ENCODE measurements at regions not wholly inside any gene's neighbourhood (a gene's known extent, or its start where the extent isn't known, plus 50 kb on each side); places are given as distances from the start of the nearest gene placed in this dataset.
"Not testable (repeated sequence)": the region's sequence is repeated elsewhere in the genome, so short reads cannot be mapped to it uniquely, and the experiment has no call there.

DNA sequence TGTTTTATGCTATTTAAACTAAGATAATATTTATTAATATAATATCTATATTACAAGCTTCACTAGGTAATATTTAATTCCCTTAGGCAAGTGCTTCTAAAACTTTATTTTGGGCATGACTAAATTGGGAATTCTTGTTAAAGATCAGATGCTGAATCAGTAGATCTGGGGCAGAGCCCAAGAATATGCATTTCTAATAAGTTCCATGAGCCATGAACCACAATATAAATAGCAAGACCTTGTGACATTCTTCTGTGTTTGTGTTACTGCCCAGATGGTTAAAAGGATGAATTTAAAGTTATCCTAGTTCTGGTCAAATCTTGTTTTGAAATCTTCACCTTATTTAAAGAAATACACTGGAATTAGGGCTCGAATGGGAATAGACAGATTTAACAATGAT, 258.4 kb upstream of the CACNA2D1 start:
- no peak for DNase-seq

DNA sequence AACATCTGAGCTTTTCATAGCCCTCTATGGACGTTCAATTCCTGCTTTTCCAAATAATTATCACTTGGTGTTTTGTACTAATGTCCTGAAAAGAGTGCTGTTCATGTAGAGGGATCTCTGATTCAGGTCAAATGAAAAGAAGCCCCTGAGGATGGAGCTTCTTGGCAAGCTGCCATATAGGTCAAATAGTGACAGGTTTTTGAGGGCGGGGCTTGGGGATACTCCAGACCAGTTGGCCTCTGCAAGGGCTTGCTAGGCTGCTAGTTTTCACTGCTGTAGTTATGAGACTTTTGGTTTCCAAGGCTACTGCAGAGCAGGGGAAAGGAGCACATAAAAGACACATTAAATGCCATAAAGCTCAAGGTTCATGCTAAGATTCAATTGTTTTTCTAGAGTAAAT, 257.2 kb upstream of the CACNA2D1 start:
- DNase-seq, result no peak

DNA sequence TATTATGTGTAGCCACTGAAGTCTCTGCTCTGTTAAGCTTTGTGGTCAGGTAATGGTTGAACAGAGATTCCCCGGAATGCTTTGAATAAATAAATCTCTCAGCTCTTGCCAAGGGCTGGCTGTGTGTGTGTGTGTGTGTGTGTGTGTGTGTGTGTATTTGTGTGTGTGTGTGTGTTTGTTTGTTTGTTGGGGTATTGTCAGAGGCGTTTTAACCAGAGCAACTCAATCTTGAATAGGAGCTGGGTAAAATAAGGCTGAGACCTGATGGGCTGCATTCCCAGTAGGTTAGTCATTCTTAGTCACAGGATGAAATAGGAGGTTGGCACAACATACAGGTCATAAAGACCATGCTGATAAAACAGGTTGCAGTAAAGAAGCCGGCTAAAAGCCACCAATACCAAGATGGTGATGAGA, 256.2 kb upstream of the CACNA2D1 start:
- DNase-seq, result no peak

- no peak for DNase-seq
Observed at GRCh38 chr7:82697897-82698296, 254.3 kb upstream of the CACNA2D1 start.

DNA sequence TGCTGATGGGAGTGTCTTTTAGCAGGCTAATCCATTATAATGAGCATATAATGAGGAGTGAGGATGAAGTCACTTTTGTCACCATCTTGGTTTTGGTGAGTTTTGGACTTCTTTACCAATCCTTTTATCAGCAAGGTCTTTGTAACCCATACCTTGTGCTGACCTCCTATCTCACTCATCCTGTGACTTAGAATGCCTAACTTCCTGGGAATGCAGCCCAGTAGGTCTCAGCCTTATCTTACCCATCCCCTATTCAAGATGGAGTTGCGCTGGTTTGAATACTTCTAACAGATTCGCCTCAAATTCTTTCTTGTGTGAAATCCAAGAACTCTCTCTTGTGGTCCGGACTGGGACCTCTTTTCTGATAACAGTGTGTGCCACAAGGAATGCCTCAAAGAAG, 253.1 kb upstream of the CACNA2D1 start:
- no peak for DNase-seq

DNA sequence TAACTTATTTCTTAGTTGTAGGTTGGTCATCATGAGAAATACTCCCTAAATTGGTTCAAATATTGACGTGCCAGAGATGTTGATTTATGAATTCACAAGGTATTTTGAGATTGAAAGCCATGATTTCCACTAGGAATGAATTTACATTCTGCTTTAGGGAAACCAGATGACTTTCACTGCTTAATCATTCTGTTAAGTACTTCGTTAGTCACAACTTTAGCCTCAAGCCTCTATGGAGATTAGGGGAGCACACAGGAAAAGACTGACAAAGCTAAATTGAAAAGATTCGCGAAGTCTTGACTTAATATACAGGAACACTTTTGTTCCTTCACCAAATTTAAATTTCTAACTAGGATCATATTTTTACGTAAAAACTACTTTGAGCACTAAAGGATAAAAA, 250.4 kb upstream of the CACNA2D1 start:
- DNase-seq, result no peak

DNA sequence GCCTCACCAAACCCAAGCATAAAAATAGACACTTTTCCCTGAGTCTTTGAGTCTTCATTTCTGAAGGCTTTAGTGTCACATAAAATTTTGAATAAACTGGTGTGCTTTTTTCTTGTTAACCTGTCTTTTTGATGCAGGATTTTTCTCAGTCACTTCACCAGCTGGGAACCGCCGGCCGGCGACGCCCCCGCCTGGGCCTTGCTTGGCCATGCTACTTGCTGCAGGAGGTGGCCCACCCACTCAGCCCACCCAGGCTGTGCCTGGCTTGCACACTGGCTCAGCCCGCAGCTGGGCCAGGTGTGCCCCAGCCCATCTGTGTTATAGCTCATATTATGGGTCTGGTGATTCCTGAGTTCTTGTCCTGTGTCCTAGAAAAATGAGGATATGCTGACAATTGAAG, 247.4 kb upstream of the CACNA2D1 start:
- no peak for DNase-seq

DNA sequence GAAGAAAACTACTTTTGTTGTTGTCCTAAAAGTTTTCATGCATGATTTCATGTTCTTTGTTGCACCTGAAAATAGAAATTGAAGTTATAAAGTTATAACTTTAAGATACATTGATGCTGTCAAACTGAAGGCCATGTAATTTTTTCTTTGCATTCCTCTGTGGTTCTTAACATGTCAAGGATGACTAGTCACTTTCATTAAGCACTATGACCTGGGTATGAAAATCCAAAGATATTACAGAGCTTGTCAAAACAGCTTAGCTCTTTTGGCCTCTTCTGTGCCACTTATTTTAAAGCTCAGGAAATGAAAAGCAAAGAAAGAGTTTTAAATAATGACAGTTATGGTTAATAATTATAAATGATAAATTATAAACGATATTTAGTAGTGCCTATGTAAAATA, 241.6 kb upstream of the CACNA2D1 start:
- DNase-seq, result no peak

- DNase-seq, result no peak
Observed at GRCh38 chr7:82678716-82679115, 235.1 kb upstream of the CACNA2D1 start.

DNA sequence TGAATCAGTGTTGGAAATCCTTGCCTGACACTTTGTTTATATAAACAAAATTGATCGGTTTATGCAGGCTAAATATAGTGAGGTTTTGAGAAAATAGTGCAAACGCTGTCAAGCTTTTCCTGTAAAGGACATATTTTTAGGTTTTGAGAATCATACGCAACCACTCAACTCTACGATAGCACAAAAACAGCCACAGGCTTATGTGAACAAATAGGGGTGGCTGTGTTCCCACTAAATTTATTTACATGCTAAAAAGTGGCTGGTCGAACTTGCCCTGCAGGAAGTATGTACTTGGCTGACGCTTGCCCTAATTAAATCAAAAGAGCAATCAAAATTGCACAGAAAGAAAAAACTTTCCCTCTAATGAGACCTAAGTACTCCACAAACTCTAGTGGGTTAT, 234.7 kb upstream of the CACNA2D1 start:
- no peak for DNase-seq

DNA sequence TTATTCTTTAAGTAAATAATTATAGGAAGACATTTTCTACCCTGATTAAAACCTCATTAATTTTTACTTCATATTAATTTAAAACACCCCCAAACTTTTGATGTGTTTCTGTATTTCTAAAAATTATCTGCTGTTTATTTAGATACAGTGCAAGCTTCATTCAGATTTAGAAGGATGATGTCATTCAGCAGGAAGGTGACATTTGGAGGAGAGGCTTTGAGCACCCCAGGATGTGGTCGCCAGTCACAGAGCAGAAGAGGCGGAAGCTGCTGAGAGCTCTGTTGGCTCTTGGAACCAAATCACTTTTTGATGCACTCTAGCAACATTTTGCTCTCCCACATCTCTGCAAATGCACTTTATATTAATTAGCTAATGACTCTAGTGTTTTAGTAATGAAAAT, 233.9 kb upstream of the CACNA2D1 start:
- DNase-seq, result no peak

DNA sequence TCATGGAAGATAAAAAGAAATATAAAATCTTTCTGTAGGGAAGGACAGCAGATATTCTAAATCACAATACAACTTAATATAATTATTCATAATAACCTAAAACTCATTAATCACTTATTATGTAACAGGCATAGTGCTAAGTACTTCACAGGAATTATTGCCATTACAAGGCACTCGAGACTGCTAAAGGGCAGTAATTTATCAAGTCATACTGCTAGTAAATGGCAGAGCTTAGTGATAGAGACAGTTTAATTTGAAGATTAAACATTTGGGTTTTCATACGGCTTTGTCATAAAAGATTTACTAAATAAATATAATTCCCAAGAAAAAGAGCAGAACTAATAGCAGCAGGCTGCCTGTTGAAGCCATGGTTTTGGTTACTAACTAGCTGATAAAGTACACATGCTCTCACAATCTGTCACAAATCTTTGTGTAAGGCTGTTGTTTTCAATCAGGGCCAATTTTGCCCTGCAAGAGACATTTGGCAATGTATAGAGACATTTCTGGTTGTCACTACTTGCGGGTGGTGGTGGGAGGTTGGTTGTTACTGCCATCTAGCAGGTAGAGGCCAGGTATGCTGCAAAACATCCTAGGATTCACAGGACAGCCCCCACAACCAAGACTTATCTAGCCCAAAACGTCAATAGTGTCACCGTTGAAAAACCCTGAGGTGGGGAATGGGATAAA, 233.3 kb upstream of the CACNA2D1 start:
- no peak for DNase-seq

GRCh38 chr7:82675396-82675795, 231.8 kb upstream of the CACNA2D1 start:
- DNase-seq, result no peak

DNA sequence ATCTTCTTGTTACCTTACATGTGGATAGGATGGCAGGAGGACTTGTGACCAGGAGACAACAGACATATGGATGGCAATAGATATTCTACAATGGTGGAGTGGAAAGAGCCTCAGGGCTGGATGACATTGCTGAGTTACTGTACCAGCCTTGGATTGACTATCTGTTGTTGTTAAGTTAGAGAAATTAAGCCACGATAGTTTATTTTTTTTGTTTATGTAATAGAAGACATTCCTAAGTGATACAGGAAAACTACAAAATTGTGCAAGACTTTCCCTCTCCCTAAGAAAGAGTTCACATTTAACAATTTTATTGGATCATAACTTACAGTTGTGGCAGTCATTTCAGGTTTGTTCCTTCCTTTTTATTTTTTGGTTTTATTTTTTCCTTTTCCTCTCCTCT, 230.7 kb upstream of the CACNA2D1 start:
- no peak for DNase-seq

- DNase-seq, result no peak
Observed at GRCh38 chr7:82672078-82672477, 228.5 kb upstream of the CACNA2D1 start.

DNA sequence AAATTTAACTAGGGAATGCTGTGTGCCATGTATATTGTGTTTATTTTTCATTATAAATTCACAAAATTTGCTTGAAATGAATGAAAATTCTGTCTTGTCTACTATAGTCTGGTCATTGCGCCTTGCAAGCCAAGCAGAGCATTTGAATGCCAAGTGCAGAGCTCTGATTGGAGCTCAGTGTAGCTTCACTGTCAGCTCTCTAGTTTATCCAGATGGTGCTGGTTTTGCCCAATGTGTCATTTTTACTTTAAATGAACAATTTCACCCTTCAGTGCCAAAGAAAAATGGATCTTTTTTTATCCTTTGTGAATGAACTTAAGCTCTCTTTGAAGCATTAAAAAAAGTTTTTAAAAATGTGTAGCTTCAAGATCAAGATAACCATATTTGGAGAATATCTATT, 225.6 kb upstream of the CACNA2D1 start:
- no peak for DNase-seq

DNA sequence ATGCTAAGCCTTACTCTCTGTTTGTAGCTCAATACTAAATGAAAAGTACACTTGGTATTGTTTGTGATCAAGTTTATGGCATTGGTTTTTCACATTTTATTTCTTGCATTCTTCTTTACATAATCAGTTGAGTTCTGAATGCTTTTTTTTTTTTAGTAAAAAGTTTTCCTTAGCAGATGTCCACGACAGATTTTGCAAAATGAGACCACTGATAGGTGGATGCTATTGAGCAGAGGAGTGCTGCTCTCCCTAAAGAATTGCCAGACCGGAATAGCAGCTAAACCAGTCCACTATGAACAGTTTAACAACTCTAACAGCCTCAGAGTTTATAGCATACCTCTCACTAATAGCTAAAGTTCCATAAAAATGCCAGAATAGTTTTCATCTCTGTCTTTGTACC, 225.1 kb upstream of the CACNA2D1 start:
- no peak for DNase-seq

DNA sequence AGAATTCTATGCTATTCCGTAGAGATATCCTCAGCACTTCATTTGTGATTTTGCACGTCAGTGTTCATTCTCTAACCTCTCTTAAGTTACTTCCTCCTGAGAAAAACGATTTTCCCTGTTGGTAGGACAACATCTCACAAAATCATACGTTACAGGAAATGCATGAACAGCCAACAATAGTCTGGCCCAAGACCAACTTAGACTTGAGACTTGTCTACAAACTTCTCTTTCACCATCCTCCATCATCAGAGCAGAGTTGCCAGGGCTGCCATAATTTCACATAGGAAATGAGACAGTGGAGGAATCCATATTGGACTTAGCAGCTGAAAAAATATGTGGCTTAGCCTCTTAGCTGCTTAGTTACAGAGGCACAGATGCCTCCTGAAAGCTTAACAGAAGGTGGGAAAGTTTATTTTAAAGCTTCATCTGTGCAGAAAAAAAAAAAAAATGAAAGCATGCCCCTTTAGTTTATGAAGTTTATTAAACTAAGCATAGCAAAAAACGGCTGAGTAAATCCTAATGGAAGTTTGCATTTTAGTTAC, 222.5 kb upstream of the CACNA2D1 start:
- DNase-seq, result no peak

DNA sequence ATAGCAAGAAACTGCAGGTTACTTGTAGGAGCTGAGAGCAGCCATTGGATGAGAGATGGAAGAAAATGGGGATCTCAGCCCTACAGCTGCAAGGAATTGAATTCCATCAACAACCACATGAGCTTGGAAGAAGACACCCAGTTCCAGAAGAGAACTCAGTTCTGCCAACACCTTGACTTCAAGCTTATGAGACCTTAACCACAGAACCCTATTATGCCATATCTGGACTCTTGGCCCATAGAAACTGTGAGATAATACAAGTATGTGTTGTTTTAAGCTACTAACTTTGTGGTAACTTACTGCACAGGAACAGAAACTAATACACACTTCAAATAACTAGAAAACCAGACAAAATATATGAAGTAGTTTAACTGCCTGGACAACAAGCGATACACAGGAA, 212.4 kb upstream of the CACNA2D1 start:
- no peak for DNase-seq

DNA sequence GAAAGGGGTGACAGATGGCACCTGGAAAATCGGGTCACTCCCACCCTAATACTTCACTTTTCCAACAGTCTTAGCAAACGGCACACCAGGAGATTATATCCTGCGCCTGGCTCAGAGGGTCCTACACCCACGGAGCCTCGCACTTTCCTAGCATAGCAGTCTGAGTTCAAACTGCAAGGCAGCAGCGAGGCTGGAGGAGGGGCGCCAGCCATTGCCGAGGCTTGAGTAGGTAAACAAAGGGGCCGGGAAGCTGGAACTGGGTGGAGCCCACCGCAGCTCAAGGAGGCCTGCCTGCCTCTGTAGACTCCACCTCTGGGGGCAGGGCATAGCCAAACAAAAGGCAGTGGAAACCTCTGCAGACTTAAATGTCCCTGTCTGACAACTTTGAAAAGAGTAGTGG, 206.5 kb upstream of the CACNA2D1 start:
- not testable (repeated sequence) for DNase-seq

DNA sequence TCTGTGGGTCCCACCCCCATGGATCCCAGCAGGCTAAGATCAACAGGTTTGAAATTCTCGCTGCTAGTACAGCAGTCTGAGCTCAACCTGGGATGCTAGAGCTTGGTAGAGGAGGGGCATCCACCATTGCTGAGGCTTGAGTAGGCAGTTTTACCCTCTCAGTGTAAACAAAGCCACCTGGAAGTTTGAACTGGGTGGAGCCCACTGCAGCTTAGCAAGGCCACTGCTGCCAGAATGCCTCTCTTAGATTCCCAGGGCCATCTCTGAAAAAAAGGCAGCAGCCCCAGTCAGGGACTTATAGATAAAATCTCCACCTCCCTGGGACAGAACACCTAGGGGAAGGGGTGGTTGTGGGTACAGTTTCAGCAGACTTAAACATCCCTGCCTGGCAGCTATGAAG, 190.0 kb upstream of the CACNA2D1 start:
- DNase-seq, result no peak

- DNase-seq, result peak; percentile 1
Observed at GRCh38 chr7:82631998-82632397, 188.4 kb upstream of the CACNA2D1 start.

DNA sequence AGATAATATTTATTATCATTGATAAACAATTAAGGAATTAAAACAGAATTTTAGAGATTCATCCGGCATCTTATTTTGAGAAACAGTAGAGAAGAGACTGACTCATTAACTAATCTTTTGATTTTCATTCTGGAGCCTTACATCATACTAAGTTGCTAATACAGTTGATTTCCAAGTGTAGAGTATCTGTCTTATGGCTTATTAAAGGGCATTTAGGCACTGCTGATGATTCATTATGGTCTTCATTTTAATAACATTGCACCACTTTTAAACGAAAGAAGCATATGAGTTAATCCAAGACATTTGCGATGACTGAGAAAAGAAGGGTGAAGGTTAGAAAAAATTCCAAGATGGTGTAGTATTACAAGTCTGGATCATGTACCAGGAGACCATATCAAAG, 186.0 kb upstream of the CACNA2D1 start:
- DNase-seq, result no peak

- DNase-seq, result no peak
Observed at GRCh38 chr7:82625377-82625776, 181.8 kb upstream of the CACNA2D1 start.

DNA sequence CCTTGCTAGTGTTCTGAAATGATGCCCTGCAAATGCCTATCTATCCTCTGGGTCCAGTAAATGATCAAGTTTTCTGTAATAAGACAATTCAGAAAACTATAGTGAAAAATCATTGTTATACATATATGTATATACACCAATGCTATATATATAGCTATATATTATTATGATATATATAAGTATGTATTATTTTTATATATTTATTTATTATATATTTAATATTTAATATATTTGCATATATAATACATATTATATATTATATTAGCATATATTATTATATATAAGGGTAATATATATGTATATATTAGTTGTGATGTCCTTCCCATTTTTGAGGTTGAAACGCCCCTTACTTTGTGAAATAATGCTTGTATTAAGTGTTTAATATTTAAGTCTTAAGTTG, 181.4 kb upstream of the CACNA2D1 start:
- DNase-seq, result no peak

Data from amniotic stem cell (primary cell).